ENCODE measurements at regions not wholly inside any gene's neighbourhood (a gene's known extent, or its start where the extent isn't known, plus 50 kb on each side); places are given as distances from the start of the nearest gene placed in this dataset.
A peak's percentile ranks its signal among the peaks of the same experiment; 100 is the strongest.
"Not testable (repeated sequence)": the region's sequence is repeated elsewhere in the genome, so short reads cannot be mapped to it uniquely, and the experiment has no call there.

DNA sequence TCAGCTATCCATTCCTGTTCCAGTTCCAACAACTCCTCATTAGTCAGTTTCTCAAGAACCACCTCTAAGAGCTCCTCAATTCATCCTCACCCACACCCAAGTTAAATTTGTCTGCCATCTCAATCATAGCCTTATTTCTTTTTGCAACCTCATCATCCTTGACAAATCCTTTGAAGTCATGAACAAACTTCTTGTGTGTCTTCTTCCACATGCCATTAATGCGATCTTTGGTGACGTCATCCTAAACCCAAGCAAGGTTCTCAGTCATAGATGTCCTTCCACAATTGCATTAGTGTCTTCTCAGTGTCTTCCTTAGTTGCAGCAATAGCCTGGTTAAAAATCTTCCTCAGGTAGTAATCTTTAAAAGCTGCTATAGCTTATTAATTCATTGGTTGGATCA lies 71.2 kb upstream of the FSIP2 start:
- no peak for DNase-seq

GRCh38 chr2:185668710-185669109 lies 69.9 kb upstream of the FSIP2 start:
- peak; percentile 25 for DNase-seq

DNA sequence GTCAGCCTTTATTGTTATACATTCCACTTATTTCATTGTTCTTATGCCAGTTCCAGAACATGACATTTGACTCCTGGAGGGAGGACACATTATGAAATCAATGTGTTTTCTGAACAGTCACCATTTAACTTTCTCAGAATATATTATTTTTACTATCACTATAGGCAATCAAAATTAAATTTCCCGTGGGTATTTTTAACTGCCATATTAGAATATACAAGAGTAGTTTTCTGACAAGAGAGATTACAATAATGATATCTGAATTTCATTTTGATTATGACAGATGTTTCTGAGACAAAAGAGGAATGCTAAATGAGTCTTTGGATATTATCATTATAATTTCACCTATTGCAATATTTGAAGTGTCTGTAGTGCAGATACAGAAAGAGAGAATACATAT lies 64.4 kb upstream of the FSIP2 start:
- no peak for DNase-seq

DNA sequence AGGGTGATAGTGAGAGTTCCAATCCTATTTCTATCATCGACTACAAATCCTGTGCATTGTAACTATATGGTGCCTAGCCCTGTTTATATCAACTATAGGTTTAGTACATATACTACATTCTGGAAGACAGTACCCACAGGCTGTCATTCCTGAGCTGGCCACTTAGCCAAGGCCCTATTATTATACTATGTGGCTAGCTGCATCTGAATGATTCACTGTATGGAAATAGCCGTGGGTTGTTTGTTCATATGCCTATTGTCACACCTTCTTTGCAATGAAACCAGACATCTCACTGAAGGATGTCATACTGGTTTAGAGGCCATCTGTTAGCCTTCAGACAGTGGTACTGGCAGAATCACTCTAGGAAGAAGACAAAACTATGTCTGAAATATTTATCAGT lies 62.3 kb upstream of the FSIP2 start:
- DNase-seq = no peak

DNA sequence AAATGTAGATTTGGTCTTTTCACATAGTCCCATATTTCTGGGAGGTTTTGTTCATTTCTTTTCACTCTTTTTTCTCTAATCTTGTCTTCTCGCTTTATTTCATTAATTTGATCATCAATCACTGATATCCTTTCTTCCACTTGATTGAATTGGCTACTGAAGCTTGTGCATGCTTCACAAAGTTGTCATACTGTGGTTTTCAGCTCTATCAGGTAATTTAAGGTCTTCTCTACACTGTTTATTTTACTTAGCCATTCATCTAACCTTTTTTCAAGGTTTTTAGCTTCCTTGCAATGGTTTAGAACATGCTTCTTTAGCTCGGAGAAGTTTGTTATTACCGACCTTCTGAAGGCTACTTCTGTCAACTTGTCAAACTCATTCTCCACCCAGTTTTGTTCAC lies 51.6 kb upstream of the FSIP2 start:
- not testable (repeated sequence) for DNase-seq

DNA sequence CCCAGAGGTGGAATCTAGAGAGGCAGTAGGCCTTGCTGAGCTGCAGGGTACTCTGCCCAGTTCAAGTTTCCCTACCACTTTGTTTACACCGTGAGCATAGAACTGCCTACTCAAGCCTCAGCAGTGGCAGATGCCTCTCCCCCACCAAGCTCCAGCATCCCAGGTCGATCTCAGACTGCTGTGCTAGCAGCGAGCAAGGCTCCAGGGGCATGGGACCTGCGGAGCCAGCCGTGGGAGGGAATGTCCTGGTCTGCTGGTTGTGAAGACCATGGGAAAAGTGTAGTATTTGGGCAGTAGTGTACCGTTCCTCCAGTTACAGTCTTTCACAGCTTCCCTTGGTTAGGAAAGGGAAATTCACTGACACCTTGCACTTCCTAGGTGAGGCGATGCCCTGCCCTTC lies 50.6 kb upstream of the FSIP2 start:
- DNase-seq = no peak
